NCI-H1694 (cell line): ENCODE measurements at regions not wholly inside any gene's neighbourhood (a gene's known extent, or its start where the extent isn't known, plus 50 kb on each side); places are given as distances from the start of the nearest gene placed in this dataset.

Experiments
- DNase-seq: peaks from one replicate; lab custom pipeline; 2025; lab: John Stamatoyannopoulos, UW

- no peak for DNase-seq
These were observed 445.6 kb downstream of the KCTD12 start for GRCh38 chr13:76440568-76440967.

- DNase-seq, result no peak
These were observed 446.7 kb downstream of the KCTD12 start for GRCh38 chr13:76439546-76439945.

GRCh38 chr13:76438050-76438449, 448.2 kb downstream of the KCTD12 start:
- no peak for DNase-seq

- peak; percentile 66 for DNase-seq
These were observed 460.3 kb downstream of the KCTD12 start for GRCh38 chr13:76425935-76426334.

GRCh38 chr13:76421011-76421410, 465.2 kb downstream of the KCTD12 start:
- no peak for DNase-seq

- no peak for DNase-seq
These were observed 467.8 kb downstream of the KCTD12 start for GRCh38 chr13:76418404-76418803.

GRCh38 chr13:76414320-76414719, 471.9 kb downstream of the KCTD12 start:
- no peak for DNase-seq

- no peak for DNase-seq
These were observed 480.0 kb downstream of the KCTD12 start for GRCh38 chr13:76406243-76406642.

- no peak for DNase-seq
These were observed 487.8 kb downstream of the KCTD12 start for GRCh38 chr13:76398425-76398824.

- no peak for DNase-seq
These were observed 488.8 kb downstream of the KCTD12 start for GRCh38 chr13:76397413-76397812.

GRCh38 chr13:76389321-76389720, 496.9 kb downstream of the KCTD12 start:
- DNase-seq, result no peak

- no peak for DNase-seq
These were observed 498.6 kb downstream of the KCTD12 start for GRCh38 chr13:76387566-76387965.

- DNase-seq, result no peak
These were observed 499.9 kb downstream of the KCTD12 start for GRCh38 chr13:76386321-76386720.

- no peak for DNase-seq
These were observed 500.6 kb downstream of the KCTD12 start for GRCh38 chr13:76385586-76385985.

GRCh38 chr13:76383676-76384461, 502.3 kb downstream of the KCTD12 start:
- DNase-seq, result no peak

- DNase-seq, result no peak
These were observed 505.6 kb downstream of the KCTD12 start for GRCh38 chr13:76380446-76381065.

GRCh38 chr13:76379341-76380105, 506.7 kb downstream of the KCTD12 start:
- DNase-seq, result no peak

GRCh38 chr13:76378767-76379166, 507.4 kb downstream of the KCTD12 start:
- no peak for DNase-seq

- DNase-seq, result no peak
These were observed 522.4 kb downstream of the KCTD12 start for GRCh38 chr13:76363682-76364289.

- DNase-seq, result no peak
These were observed 524.3 kb downstream of the KCTD12 start for GRCh38 chr13:76361868-76362267.

- no peak for DNase-seq
These were observed 534.5 kb downstream of the KCTD12 start for GRCh38 chr13:76351541-76352229.

GRCh38 chr13:76350399-76350798, 535.8 kb downstream of the KCTD12 start:
- DNase-seq, result no peak
